GM23248 (cell line): ENCODE measurements at regions not wholly inside any gene's neighbourhood (a gene's known extent, or its start where the extent isn't known, plus 50 kb on each side); places are given as distances from the start of the nearest gene placed in this dataset.

Source experiments
- EZH2 ChIP-seq: fragments of 200-600 bp; sonication (generic); IDR thresholded peaks from 2 replicates; pipeline ENCODE4 v1.6.1; 2018; ENCODE audit warnings: antibody characterized with exemption, mild to moderate bottlenecking; ENCODE audit not compliant: insufficient read depth, poor library complexity, severe bottlenecking
- EZH2phosphoT487 ChIP-seq: fragments of 200-600 bp; sonication (generic); IDR thresholded peaks from 2 replicates; pipeline ENCODE4 v1.6.1; 2018; ENCODE audit warnings: antibody characterized with exemption, moderate library complexity, mild to moderate bottlenecking, low read depth; ENCODE audit not compliant: insufficient read depth

DNA sequence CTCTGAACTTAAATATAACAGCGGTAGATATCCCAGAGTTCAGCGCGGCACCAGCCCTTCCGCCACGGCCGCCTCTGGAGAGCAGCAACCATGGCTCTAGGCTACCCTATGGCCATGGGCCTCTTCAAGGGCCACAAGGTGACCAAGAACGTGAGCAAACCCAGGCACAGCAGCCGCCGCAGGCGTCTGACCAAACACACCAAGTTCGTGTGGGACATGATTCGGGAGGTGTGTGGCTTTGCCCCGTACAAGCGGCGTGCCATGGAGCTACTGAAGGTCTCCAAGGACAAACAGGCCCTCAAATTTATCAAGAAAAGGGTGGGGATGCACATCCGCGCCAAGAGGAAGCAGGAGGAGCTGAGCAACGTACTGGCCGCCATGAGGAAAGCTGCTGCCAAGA, 229.0 kb downstream of the ACTL7B start:
- no peak for TF ChIP-seq EZH2
- TF ChIP-seq EZH2phosphoT487: no peak
